Osteoblast (primary cell): ENCODE measurements at regions not wholly inside any gene's neighbourhood (a gene's known extent, or its start where the extent isn't known, plus 50 kb on each side); places are given as distances from the start of the nearest gene placed in this dataset.

ENCODE experiments used
- DNase-seq: peaks from one replicate; pipeline ENCODE4 v3.0.0; 2011; ENCODE audit warnings: low spot score, mixed read lengths; ENCODE audit not compliant: insufficient read length; ENCODE audit errors: missing footprints
- H2AFZ ChIP-seq: 2 replicates; pipeline ENCODE4 v1.6.0; 2011; ENCODE audit warnings: mild to moderate bottlenecking, low read length
- H3K27ac ChIP-seq: 2 replicates; pipeline ENCODE4 v1.5.1; 2011; ENCODE audit warnings: mild to moderate bottlenecking, low read depth, low read length, moderate library complexity
- H3K27me3 ChIP-seq: 2 replicates; pipeline ENCODE4 v1.6.0; 2012; ENCODE audit warnings: mild to moderate bottlenecking, control low read depth, inconsistent platforms, low read length, moderate library complexity; ENCODE audit not compliant: insufficient read depth
- H3K36me3 ChIP-seq: 2 replicates; pipeline ENCODE4 v1.5.1; 2011; ENCODE audit warnings: mild to moderate bottlenecking, low read length, control low read depth, moderate library complexity; ENCODE audit not compliant: insufficient read depth
- H3K4me1 ChIP-seq: 2 replicates; pipeline ENCODE4 v1.5.1; 2011; ENCODE audit warnings: mild to moderate bottlenecking, low read length, control low read depth, moderate library complexity; ENCODE audit not compliant: insufficient read depth
- H3K4me2 ChIP-seq: 2 replicates; pipeline ENCODE4 v1.6.0; 2011; ENCODE audit warnings: mild to moderate bottlenecking, low read length; ENCODE audit not compliant: insufficient read depth
- H3K4me3 ChIP-seq: fragments of 200-600 bp; sonication (generic); 3 replicates; pipeline ENCODE4 v1.5.1; 2012; ENCODE audit warnings: mild to moderate bottlenecking, low read length, inconsistent platforms; ENCODE audit not compliant: insufficient read depth
- H3K79me2 ChIP-seq: 2 replicates; pipeline ENCODE4 v1.6.0; 2012; ENCODE audit warnings: mild to moderate bottlenecking, low read length, control low read depth, inconsistent platforms; ENCODE audit not compliant: insufficient read depth
- H3K9me3 ChIP-seq: 2 replicates; pipeline ENCODE4 v1.5.1; 2011; ENCODE audit warnings: low read depth, low read length, control low read depth
- H4K20me1 ChIP-seq: 2 replicates; pipeline ENCODE4 v1.6.0; 2012; ENCODE audit warnings: mild to moderate bottlenecking, low read length, control low read depth; ENCODE audit not compliant: insufficient read depth
- CTCF ChIP-seq: IDR thresholded peaks from 2 replicates; pipeline ENCODE4 v1.5.1; 2011; ENCODE audit warnings: mild to moderate bottlenecking, low read depth, low read length, moderate library complexity; ENCODE audit errors: extremely low read depth

- TF ChIP-seq CTCF: no peak
- Histone ChIP-seq H4K20me1 (no peaks in the 10 kb centered on the region), H3K79me2 (no peaks in the 10 kb centered on the region), H3K27ac (no peak overlapping the region), H3K4me3 (no peak overlapping the region), H3K36me3 (no peaks in the 10 kb centered on the region), H2AFZ (no peak overlapping the region), H3K4me2 (no peak overlapping the region), H3K4me1 (no peaks in the 10 kb centered on the region), H3K9me3 (no peaks in the 10 kb centered on the region), H3K27me3 (no peaks in the 10 kb centered on the region)
- no peak for DNase-seq
These were observed 517.1 kb upstream of the SYT4 start for GRCh38 chr18:43794363-43794762.

DNA sequence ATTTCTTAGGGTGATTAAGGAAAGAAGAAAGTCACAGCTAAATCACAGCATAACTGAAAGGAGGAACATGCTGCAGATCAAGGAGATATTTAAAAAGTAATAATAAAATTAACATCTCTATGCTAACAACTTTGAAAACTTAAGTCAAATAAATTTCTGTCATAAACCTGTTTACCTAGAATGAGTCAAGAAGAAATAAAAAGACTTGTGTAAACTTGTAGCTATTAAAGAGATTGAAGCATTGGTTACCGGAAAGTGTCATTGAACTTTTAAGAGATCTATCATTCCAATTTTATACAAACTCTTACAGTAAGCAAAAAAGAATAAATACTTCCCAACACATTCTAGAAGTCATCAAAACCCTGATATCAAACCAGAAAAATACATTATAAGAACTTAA is 520.1 kb upstream of the SYT4 start:
- H2AFZ ChIP-seq: no peak overlapping the region
- no peak for TF ChIP-seq CTCF
- H3K4me1 ChIP-seq: no peaks in the 10 kb centered on the region
- H3K9me3 ChIP-seq: no peaks in the 10 kb centered on the region
- no peaks in the 10 kb centered on the region for H3K27me3 ChIP-seq
- H3K36me3 ChIP-seq: no peaks in the 10 kb centered on the region
- no peak overlapping the region for H3K4me2 ChIP-seq
- no peaks in the 10 kb centered on the region for H4K20me1 ChIP-seq
- DNase-seq: no peak
- no peak overlapping the region for H3K27ac ChIP-seq
- H3K4me3 ChIP-seq: no peak overlapping the region
- H3K79me2 ChIP-seq: no peaks in the 10 kb centered on the region

DNA sequence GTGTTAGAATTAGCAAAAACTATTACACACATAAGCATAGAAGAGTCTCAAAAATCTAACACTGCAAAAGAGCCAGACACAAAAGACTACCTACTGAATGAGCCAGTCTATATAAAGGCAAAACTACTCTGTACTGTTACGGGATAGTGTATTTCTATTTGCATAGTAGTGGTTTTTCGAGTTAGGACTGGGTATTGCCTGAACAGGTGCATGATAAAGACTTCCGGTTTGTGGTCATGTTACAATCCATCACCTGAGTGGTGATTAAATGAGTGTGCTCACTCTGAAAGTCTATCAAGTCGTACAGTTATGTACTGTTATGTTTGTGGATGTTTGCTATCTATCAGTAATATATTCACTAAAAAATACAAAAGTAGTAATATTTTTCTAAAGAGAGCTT is 523.3 kb upstream of the SYT4 start:
- Histone ChIP-seq H3K4me3 (no peak overlapping the region), H2AFZ (no peak overlapping the region), H3K36me3 (no peaks in the 10 kb centered on the region), H3K4me1 (no peaks in the 10 kb centered on the region), H3K79me2 (no peaks in the 10 kb centered on the region), H3K27ac (no peak overlapping the region), H3K27me3 (no peaks in the 10 kb centered on the region), H3K9me3 (no peaks in the 10 kb centered on the region), H3K4me2 (no peak overlapping the region), H4K20me1 (no peaks in the 10 kb centered on the region)
- no peak for DNase-seq
- TF ChIP-seq CTCF: no peak

GRCh38 chr18:43805646-43806194 is 528.4 kb upstream of the SYT4 start:
- Histone ChIP-seq H3K36me3 (no peaks in the 10 kb centered on the region), H3K27ac (no peak overlapping the region), H3K4me2 (no peak overlapping the region), H3K4me1 (no peaks in the 10 kb centered on the region), H4K20me1 (no peaks in the 10 kb centered on the region), H3K4me3 (no peak overlapping the region), H3K79me2 (no peaks in the 10 kb centered on the region), H3K27me3 (no peaks in the 10 kb centered on the region), H3K9me3 (no peaks in the 10 kb centered on the region), H2AFZ (no peak overlapping the region)
- no peak for TF ChIP-seq CTCF
- DNase-seq: no peak
